ENCODE measurements at regions not wholly inside any gene's neighbourhood (a gene's known extent, or its start where the extent isn't known, plus 50 kb on each side); places are given as distances from the start of the nearest gene placed in this dataset.

DNA sequence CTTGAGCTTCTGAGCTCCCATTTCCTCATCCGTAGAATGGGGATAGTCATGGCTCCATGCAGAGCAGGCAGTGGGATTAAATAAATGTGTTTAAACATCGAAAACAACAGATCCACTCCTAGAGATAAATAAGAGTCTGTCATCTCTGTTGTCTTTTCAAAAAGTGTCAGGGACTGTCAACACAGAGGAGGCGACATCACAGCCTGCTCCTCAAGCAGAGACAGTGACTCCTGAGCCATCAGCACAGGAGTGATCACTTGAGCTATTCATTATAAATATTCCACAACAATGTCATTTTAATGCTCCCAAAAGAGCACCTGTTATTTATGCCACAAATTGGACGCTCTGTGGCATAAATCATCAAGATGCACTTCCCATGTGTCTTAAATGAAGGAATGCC, 605.6 kb upstream of the CDH5 start:
- no peaks in the 10 kb centered on the region for H3K36me3 Mint-ChIP-seq (ENCODE audit: low read depth)
- no peak for TF ChIP-seq CTCF (IDR thresholded peaks at IDR 0.05)
- no peak overlapping the region for H3K4me3 Mint-ChIP-seq
- DNase-seq: no peak
- no peaks in the 10 kb centered on the region for H3K9me3 Mint-ChIP-seq
- H3K4me1 Mint-ChIP-seq (ENCODE audit: low read depth): no peaks in the 10 kb centered on the region
- peaks cover 8% of the 10 kb centered on the region for H3K27me3 Mint-ChIP-seq (ENCODE audit: insufficient read depth)
- no peak overlapping the region for H3K27ac Mint-ChIP-seq

DNA sequence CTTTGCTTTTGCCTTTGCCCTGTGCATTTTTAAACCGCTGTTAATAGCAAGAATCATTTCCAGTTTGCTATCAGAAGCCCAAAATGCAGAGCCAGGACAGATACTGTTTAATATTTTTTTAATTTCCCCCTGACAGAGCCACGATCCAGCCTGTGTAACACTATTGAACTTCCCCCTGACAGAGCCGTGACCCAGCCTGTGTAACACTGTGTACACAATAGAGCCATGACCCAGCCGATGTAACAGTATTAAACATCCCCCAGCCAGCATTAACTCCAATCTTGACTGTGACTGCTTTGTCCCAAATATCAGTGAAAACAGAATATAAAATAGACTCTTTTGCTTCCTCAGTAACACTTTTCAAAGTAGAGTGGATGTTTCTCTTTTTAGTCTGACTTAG, 607.9 kb upstream of the CDH5 start:
- Mint-ChIP-seq H3K4me1 (ENCODE audit: low read depth) (no peaks in the 10 kb centered on the region), H3K4me3 (no peak overlapping the region)

DNA sequence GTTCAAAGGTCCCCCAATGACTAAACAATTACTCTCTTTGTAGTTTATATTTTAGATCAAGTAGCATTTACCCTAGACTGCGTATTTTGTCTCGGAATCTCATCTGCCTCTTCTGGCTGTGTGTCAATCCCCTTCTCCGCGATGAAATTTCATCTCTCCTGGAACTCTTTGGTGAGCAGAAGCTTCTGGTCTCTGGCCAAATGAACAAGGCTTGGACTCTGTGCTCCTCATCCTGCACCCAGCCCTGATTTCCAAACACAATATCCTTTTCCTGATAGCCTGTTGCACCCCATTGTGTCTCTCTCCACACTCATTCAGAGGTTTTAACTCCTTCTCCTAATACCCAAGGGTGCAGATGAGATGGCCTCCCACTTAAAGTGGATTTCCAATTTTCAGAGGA, 609.4 kb upstream of the CDH5 start:
- Mint-ChIP-seq H3K4me3 (no peak overlapping the region), H3K4me1 (ENCODE audit: low read depth) (no peaks in the 10 kb centered on the region), H3K27ac (no peak overlapping the region), H3K36me3 (ENCODE audit: low read depth) (no peaks in the 10 kb centered on the region), H3K27me3 (ENCODE audit: insufficient read depth) (peaks cover 26% of the 10 kb centered on the region), H3K9me3 (no peaks in the 10 kb centered on the region)
- no peak for DNase-seq
- TF ChIP-seq CTCF (IDR thresholded peaks at IDR 0.05): no peak

More for the DNA sequence above, 607.9 kb upstream of the CDH5 start:
- TF ChIP-seq CTCF (IDR thresholded peaks at IDR 0.05): no peak
- H3K27me3 Mint-ChIP-seq (ENCODE audit: insufficient read depth): peaks cover 12% of the 10 kb centered on the region
- no peak overlapping the region for H3K27ac Mint-ChIP-seq
- H3K36me3 Mint-ChIP-seq (ENCODE audit: low read depth): no peaks in the 10 kb centered on the region
- no peaks in the 10 kb centered on the region for H3K9me3 Mint-ChIP-seq
- DNase-seq: no peak

GRCh38 chr16:65756163-65756562, 610.3 kb upstream of the CDH5 start:
- no peak for TF ChIP-seq CTCF (IDR thresholded peaks at IDR 0.05)
- no peak for DNase-seq
- H3K4me3 Mint-ChIP-seq: no peak overlapping the region
- no peaks in the 10 kb centered on the region for H3K4me1 Mint-ChIP-seq (ENCODE audit: low read depth)
- H3K36me3 Mint-ChIP-seq (ENCODE audit: low read depth): no peaks in the 10 kb centered on the region
- no peaks in the 10 kb centered on the region for H3K9me3 Mint-ChIP-seq
- peaks cover 29% of the 10 kb centered on the region for H3K27me3 Mint-ChIP-seq (ENCODE audit: insufficient read depth)
- H3K27ac Mint-ChIP-seq: no peak overlapping the region

- H3K9me3 Mint-ChIP-seq: no peaks in the 10 kb centered on the region
- no peaks in the 10 kb centered on the region for H3K36me3 Mint-ChIP-seq (ENCODE audit: low read depth)
- H3K27ac Mint-ChIP-seq: no peak overlapping the region
- no peak overlapping the region for H3K4me3 Mint-ChIP-seq
- H3K27me3 Mint-ChIP-seq (ENCODE audit: insufficient read depth): peaks cover 29% of the 10 kb centered on the region
- no peak for TF ChIP-seq CTCF (IDR thresholded peaks at IDR 0.05)
- no peaks in the 10 kb centered on the region for H3K4me1 Mint-ChIP-seq (ENCODE audit: low read depth)
- no peak for DNase-seq
Measured at GRCh38 chr16:65754820-65755691, 611.4 kb upstream of the CDH5 start.
